HG02943 (cell line): ENCODE measurements at regions not wholly inside any gene's neighbourhood (a gene's known extent, or its start where the extent isn't known, plus 50 kb on each side); places are given as distances from the start of the nearest gene placed in this dataset.

Source experiments
- ATAC-seq: cut with Tn5 transposase; IDR thresholded peaks from one replicate; pipeline ENCODE4 v1.9.1; 2021; ENCODE audit warnings: mild to moderate bottlenecking, low read depth, moderate library complexity; ENCODE audit not compliant: unreplicated experiment

GRCh38 chr11:110764485-110764884 is 52.2 kb upstream of the ARHGAP20 start:
- no peak for ATAC-seq

- no peak for ATAC-seq
Observed at GRCh38 chr11:110763249-110764011, 51.2 kb upstream of the ARHGAP20 start.

GRCh38 chr11:110762590-110762989 is 50.4 kb upstream of the ARHGAP20 start:
- ATAC-seq, result no peak
